Calu3 (cell line): ENCODE measurements at regions not wholly inside any gene's neighbourhood (a gene's known extent, or its start where the extent isn't known, plus 50 kb on each side); places are given as distances from the start of the nearest gene placed in this dataset.

Source experiments
- BruUV-seq: library from RNA; stranded (reverse); fragments of 400-500 nt; replicated peaks from 2 replicates; lab custom pipeline; 2021; lab: Mats Ljungman, UMichigan
- CTCF ChIA-PET: fragments of 300-600 bp; sonication (Branson Sonifier 250); formaldehyde crosslinking; loops from one replicate; lab custom pipeline; 2022; ENCODE audit warnings: antibody characterized with exemption; lab: Charles Lee
- DNase-seq: peaks from one replicate; pipeline ENCODE4 v3.0.0; 2022
- H3K27ac Mint-ChIP-seq: one replicate; pipeline ENCODE4 v1.8.0; 2022; ENCODE audit warnings: mixed read lengths; ENCODE audit not compliant: unreplicated experiment
- H3K27me3 Mint-ChIP-seq: one replicate; pipeline ENCODE4 v1.8.0; 2022; ENCODE audit warnings: mixed read lengths; ENCODE audit not compliant: unreplicated experiment
- H3K36me3 Mint-ChIP-seq: one replicate; pipeline ENCODE4 v1.8.0; 2022; ENCODE audit warnings: mild to moderate bottlenecking, moderate library complexity, mixed read lengths; ENCODE audit not compliant: insufficient read depth, unreplicated experiment
- H3K4me1 Mint-ChIP-seq: one replicate; pipeline ENCODE4 v1.8.0; 2022; ENCODE audit warnings: mild to moderate bottlenecking, low read depth, mixed read lengths; ENCODE audit not compliant: unreplicated experiment
- H3K4me3 Mint-ChIP-seq: one replicate; pipeline ENCODE4 v1.8.0; 2022; ENCODE audit warnings: mild to moderate bottlenecking, low read depth, moderate library complexity, mixed read lengths; ENCODE audit not compliant: unreplicated experiment
- H3K9me3 Mint-ChIP-seq: one replicate; pipeline ENCODE4 v1.8.0; 2022; ENCODE audit warnings: low read depth, mixed read lengths; ENCODE audit not compliant: unreplicated experiment
- intact Hi-C: fragments of 100-400 bp; cut with micrococcal nuclease; formaldehyde crosslinking; loops from one replicate; pipeline ENCODE4 v1.10.0; 2022; ENCODE audit not compliant: unreplicated experiment
- TF ChIP-seq, protein P1 (sequence below): fragments of 200-600 bp; IDR thresholded peaks from one replicate; pipeline ENCODE4 v1.8.0; 2022; ENCODE audit warnings: antibody characterized with exemption; ENCODE audit not compliant: unreplicated experiment

- H3K9me3 Mint-ChIP-seq = no peaks in the 10 kb centered on the region
- no peaks in the 10 kb centered on the region for H3K27me3 Mint-ChIP-seq
- DNase-seq = no peak
- intact Hi-C loops = no loop called here
- no peak overlapping the region for H3K27ac Mint-ChIP-seq
- no TSS peak for BruUV-seq
- CTCF ChIA-PET = no interaction called here
- TF ChIP-seq, protein P1, sequence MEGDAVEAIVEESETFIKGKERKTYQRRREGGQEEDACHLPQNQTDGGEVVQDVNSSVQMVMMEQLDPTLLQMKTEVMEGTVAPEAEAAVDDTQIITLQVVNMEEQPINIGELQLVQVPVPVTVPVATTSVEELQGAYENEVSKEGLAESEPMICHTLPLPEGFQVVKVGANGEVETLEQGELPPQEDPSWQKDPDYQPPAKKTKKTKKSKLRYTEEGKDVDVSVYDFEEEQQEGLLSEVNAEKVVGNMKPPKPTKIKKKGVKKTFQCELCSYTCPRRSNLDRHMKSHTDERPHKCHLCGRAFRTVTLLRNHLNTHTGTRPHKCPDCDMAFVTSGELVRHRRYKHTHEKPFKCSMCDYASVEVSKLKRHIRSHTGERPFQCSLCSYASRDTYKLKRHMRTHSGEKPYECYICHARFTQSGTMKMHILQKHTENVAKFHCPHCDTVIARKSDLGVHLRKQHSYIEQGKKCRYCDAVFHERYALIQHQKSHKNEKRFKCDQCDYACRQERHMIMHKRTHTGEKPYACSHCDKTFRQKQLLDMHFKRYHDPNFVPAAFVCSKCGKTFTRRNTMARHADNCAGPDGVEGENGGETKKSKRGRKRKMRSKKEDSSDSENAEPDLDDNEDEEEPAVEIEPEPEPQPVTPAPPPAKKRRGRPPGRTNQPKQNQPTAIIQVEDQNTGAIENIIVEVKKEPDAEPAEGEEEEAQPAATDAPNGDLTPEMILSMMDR = no peak
- H3K36me3 Mint-ChIP-seq = no peaks in the 10 kb centered on the region
- H3K4me3 Mint-ChIP-seq = no peak overlapping the region
- no peaks in the 10 kb centered on the region for H3K4me1 Mint-ChIP-seq
These were observed 67.2 kb upstream of the CAMK2D start for GRCh38 chr4:113828702-113829101.

DNA sequence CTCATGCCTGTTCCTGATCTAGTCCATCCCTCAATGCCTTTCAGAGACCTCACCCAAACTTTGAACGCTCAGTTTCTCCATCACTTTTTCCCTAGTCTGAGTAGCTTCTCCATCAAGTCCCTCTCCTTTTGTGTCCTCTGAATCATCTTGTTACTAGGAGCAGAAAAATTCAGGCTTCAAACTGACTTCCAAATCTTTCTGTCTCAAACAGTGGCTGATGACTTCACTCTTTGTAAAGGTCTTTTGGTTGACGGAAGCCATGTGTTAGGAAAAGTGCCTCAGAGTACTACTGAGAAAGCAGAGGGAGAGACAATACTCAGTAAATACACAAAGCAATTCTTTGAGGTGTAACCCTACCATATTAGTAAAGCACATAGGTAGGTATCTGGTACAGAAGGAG lies 65.7 kb upstream of the CAMK2D start:
- Mint-ChIP-seq H3K4me1 (no peaks in the 10 kb centered on the region), H3K9me3 (no peaks in the 10 kb centered on the region), H3K27me3 (no peaks in the 10 kb centered on the region), H3K4me3 (no peak overlapping the region), H3K27ac (no peak overlapping the region), H3K36me3 (no peaks in the 10 kb centered on the region)
- CTCF ChIA-PET = no interaction called here
- no peak for DNase-seq
- no TSS peak for BruUV-seq
- TF ChIP-seq, protein P1 = no peak
- intact Hi-C loops = no loop called here

DNA sequence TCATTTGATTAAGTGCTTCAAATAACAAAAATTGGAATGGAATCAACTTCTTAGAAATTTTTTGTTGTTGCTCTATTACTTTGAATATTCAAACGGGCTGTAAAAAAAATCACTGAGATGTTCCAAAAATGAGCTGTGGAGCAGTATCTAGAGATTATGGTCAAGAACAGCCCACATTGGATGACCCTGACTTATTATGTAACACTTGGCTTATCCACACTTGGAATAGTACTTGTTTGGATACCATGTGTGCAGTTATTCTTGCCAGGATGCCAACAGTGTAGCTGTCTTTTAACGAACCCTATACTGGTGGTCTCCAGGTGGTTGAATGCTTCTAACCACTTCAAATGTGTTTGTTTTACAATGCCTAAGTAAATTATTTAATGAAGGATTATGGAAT lies 64.9 kb upstream of the CAMK2D start:
- intact Hi-C loops = no loop called here
- no peak for DNase-seq
- CTCF ChIA-PET = no interaction called here
- no peaks in the 10 kb centered on the region for H3K4me1 Mint-ChIP-seq
- H3K27me3 Mint-ChIP-seq = no peaks in the 10 kb centered on the region
- TF ChIP-seq, protein P1 = no peak
- H3K27ac Mint-ChIP-seq = no peak overlapping the region
- H3K9me3 Mint-ChIP-seq = no peaks in the 10 kb centered on the region
- no TSS peak for BruUV-seq
- no peak overlapping the region for H3K4me3 Mint-ChIP-seq
- no peaks in the 10 kb centered on the region for H3K36me3 Mint-ChIP-seq

DNA sequence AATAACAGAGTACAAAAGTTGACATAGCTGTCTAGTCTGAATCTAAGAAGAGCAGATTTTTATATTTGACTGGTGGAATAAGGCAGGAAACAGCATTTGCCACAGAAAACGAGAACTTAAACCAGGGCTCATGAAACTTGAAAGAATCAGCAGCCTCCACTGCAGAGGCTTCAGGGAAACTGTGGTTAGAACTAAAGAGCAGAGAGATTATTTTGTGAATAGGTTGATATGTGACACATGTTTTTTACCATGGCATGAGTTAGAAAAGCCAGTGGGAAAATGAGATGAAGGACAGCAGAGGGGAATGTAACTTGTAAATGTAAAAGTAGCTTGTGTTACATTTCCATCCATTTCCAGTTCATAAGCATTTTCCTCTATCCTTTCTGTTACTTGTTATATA lies 63.7 kb upstream of the CAMK2D start:
- BruUV-seq = no TSS peak
- DNase-seq = no peak
- Mint-ChIP-seq H3K4me3 (no peak overlapping the region), H3K4me1 (no peaks in the 10 kb centered on the region), H3K27me3 (no peaks in the 10 kb centered on the region), H3K9me3 (no peaks in the 10 kb centered on the region), H3K27ac (no peak overlapping the region), H3K36me3 (no peaks in the 10 kb centered on the region)
- TF ChIP-seq, protein P1 = no peak
- CTCF ChIA-PET = no interaction called here
- intact Hi-C loops = no loop called here
